ENCODE measurements at regions not wholly inside any gene's neighbourhood (a gene's known extent, or its start where the extent isn't known, plus 50 kb on each side); places are given as distances from the start of the nearest gene placed in this dataset.

GRCh38 chr15:39333393-39333792 lies 247.5 kb upstream of the THBS1 start:
- Mint-ChIP-seq H3K9me3 (no peaks in the 10 kb centered on the region), H3K36me3 (no peaks in the 10 kb centered on the region), H3K27me3 (ENCODE audit: low read depth) (no peaks in the 10 kb centered on the region; the same call in 1 of the 2 replicates), H3K4me3 (no peak overlapping the region), H3K4me1 (no peaks in the 10 kb centered on the region), H3K27ac (no peak overlapping the region)
- POLR2A ChIA-PET = no interaction called here
- no peak for DNase-seq (ENCODE audit: low spot score)
- CTCF ChIA-PET = no interaction called here
- no peak for ATAC-seq
- no peak for TF ChIP-seq ZNF317 (CRISPR knock-in tag; IDR thresholded peaks at IDR 0.05; ENCODE audit: borderline replicate concordance, low read depth)
- TF ChIP-seq EMX1 (CRISPR knock-in tag; IDR thresholded peaks at IDR 0.05) = no peak
- no peak for TF ChIP-seq ARID4B (CRISPR knock-in tag; IDR thresholded peaks at IDR 0.05; ENCODE audit: borderline replicate concordance)
- TF ChIP-seq FOXP1 (CRISPR knock-in tag; IDR thresholded peaks at IDR 0.05; ENCODE audit: borderline replicate concordance) = no peak
- TF ChIP-seq JAZF1 (CRISPR knock-in tag; IDR thresholded peaks at IDR 0.05) = no peak
- TF ChIP-seq JUN (CRISPR knock-in tag; IDR thresholded peaks at IDR 0.05) = no peak
- no peak for TF ChIP-seq ZNF219 (CRISPR knock-in tag; IDR thresholded peaks at IDR 0.05; ENCODE audit: borderline replicate concordance)
- no peak for TF ChIP-seq CREB1 (CRISPR knock-in tag; IDR thresholded peaks at IDR 0.05)
- TF ChIP-seq ZNF671 (CRISPR knock-in tag; IDR thresholded peaks at IDR 0.05) = no peak

GRCh38 chr15:39333896-39334295 lies 247.0 kb upstream of the THBS1 start:
- Mint-ChIP-seq H3K4me1 (no peaks in the 10 kb centered on the region), H3K4me3 (no peak overlapping the region), H3K9me3 (no peaks in the 10 kb centered on the region), H3K36me3 (no peaks in the 10 kb centered on the region), H3K27ac (no peak overlapping the region), H3K27me3 (ENCODE audit: low read depth) (no peaks in the 10 kb centered on the region; the same call in 1 of the 2 replicates)
- no peak for DNase-seq (ENCODE audit: low spot score)
- TF ChIP-seq ERG (CRISPR knock-in tag; IDR thresholded peaks at IDR 0.05) (no peak), ZNF263 (CRISPR knock-in tag; IDR thresholded peaks at IDR 0.05; ENCODE audit: low read depth) (no peak), USF1 (CRISPR knock-in tag; IDR thresholded peaks at IDR 0.05) (no peak), SOX15 (CRISPR knock-in tag; IDR thresholded peaks at IDR 0.05) (no peak)
- CTCF ChIA-PET = no interaction called here
- POLR2A ChIA-PET = interaction anchor here (0.7 kb wide), 2 partner anchors 19 to 164 kb away, joined by 3 to 4 read pairs; no protein-coding TSS in a partner anchor
- no peak for ATAC-seq

- H3K4me3 Mint-ChIP-seq = no peak overlapping the region
- CTCF ChIA-PET = no interaction called here
- H3K27me3 Mint-ChIP-seq (ENCODE audit: low read depth) = no peaks in the 10 kb centered on the region; the same call in 1 of the 2 replicates
- H3K9me3 Mint-ChIP-seq = peaks cover 3% of the 10 kb centered on the region
- no peak overlapping the region for H3K27ac Mint-ChIP-seq
- H3K36me3 Mint-ChIP-seq = no peaks in the 10 kb centered on the region
- POLR2A ChIA-PET = no interaction called here
- no peak for DNase-seq (ENCODE audit: low spot score)
- H3K4me1 Mint-ChIP-seq = peaks cover 12% of the 10 kb centered on the region
- ATAC-seq = no peak
- no peak for TF ChIP-seq ZNF138 (CRISPR knock-in tag; conservative IDR thresholded peaks at IDR 0.05)
- no peak for TF ChIP-seq ZSCAN18 (CRISPR knock-in tag; IDR thresholded peaks at IDR 0.05)
- TF ChIP-seq CBFB (CRISPR knock-in tag; IDR thresholded peaks at IDR 0.05; ENCODE audit: low read depth) = no peak
- no peak for TF ChIP-seq SMAD3 (CRISPR knock-in tag; IDR thresholded peaks at IDR 0.05; ENCODE audit: borderline replicate concordance)
- TF ChIP-seq ATF1 (CRISPR knock-in tag; IDR thresholded peaks at IDR 0.05) = no peak
- no peak for TF ChIP-seq EMX1 (CRISPR knock-in tag; IDR thresholded peaks at IDR 0.05)
- TF ChIP-seq ZNF532 (CRISPR knock-in tag; IDR thresholded peaks at IDR 0.05; ENCODE audit: borderline replicate concordance) = no peak
- TF ChIP-seq NR1H2 (CRISPR knock-in tag; IDR thresholded peaks at IDR 0.05) = no peak
- TF ChIP-seq ZBTB21 (CRISPR knock-in tag; IDR thresholded peaks at IDR 0.05; ENCODE audit: borderline replicate concordance) = no peak
- no peak for TF ChIP-seq FOXJ3 (CRISPR knock-in tag; IDR thresholded peaks at IDR 0.05; ENCODE audit: borderline replicate concordance)
Measured at GRCh38 chr15:39336926-39337325, 244.0 kb upstream of the THBS1 start.
